HepG2 (cell line): ENCODE measurements at regions not wholly inside any gene's neighbourhood (a gene's known extent, or its start where the extent isn't known, plus 50 kb on each side); places are given as distances from the start of the nearest gene placed in this dataset.

Experiments used
- ATAC-seq: fragments of 200-7000 bp; cut with Tn5 transposase; 3 replicates; pipeline ENCODE4 v1.9.1; 2020; ENCODE audit warnings: mild to moderate bottlenecking, moderate library complexity
- BruUV-seq: library from RNA; stranded (reverse); fragments of 400-500 nt; replicated peaks from 2 replicates; lab custom pipeline; 2021; lab: Mats Ljungman, UMichigan
- CTCF ChIA-PET: fragments of 300-600 bp; formaldehyde crosslinking; extraction: SDS; loops from one replicate; lab custom pipeline; 2021; ENCODE audit warnings: low total read pairs, inconsistent platforms, low intra/inter-chr PET ratio; lab: Yijun Ruan, JAX
- POLR2A ChIA-PET: fragments of 350-600 bp; sonication (Branson Sonifier 250); formaldehyde crosslinking; loops from one replicate; lab custom pipeline; 2020; ENCODE audit warnings: antibody characterized with exemption, inconsistent platforms; lab: Yijun Ruan, JAX
- DNase-seq: peaks from one replicate; pipeline ENCODE4 v3.0.0-alpha.2; 2015; ENCODE audit warnings: low spot score
- FAIRE-seq: peaks from 3 replicates; lab custom pipeline; 2011; peaks lifted over from hg19 to GRCh38; lab: Jason Lieb, UNC
- H2AFZ ChIP-seq: one replicate; pipeline ENCODE4 v1.6.1; 2011; ENCODE audit warnings: low read length, inconsistent platforms
- H3K27ac ChIP-seq: fragments of 300-600 bp; 3 replicates; pipeline ENCODE4 v1.8.0; 2011; ENCODE audit warnings: mixed run types, mild to moderate bottlenecking, mixed read lengths, low read length, inconsistent platforms; ENCODE audit not compliant: insufficient read depth; ENCODE audit errors: extremely low read length
- H3K27me3 ChIP-seq, 2 experiments: fragments of 200-600 bp in 1 of 2; 2 replicates in 1 of 2; 3 replicates in 1 of 2; pipeline versions ENCODE4 v1.6.0 to v1.8.0; 2011; ENCODE audit warnings: low read length in 2 of 2, mild to moderate bottlenecking in 2 of 2, moderate library complexity in 2 of 2, inconsistent platforms in 1 of 2; ENCODE audit not compliant: insufficient read depth in 2 of 2, control insufficient read depth in 1 of 2
- H3K36me3 ChIP-seq, 2 experiments: fragments of 200-600 bp in 1 of 2; replicated peaks in 1 of 2; 2 replicates in 1 of 2; 3 replicates in 1 of 2; pipeline versions ENCODE4 v1.5.1 to v1.8.0; 2011; ENCODE audit warnings: low read length in 2 of 2, inconsistent platforms in 1 of 2; ENCODE audit not compliant: insufficient read depth in 2 of 2, control insufficient read depth in 1 of 2
- H3K4me1 ChIP-seq: 2 replicates; pipeline ENCODE4 v1.5.1; 2012; ENCODE audit warnings: low read length, inconsistent platforms; ENCODE audit not compliant: insufficient read depth
- H3K4me2 ChIP-seq: 2 replicates; pipeline ENCODE4 v1.6.0; 2011; ENCODE audit warnings: low read depth, low read length, inconsistent platforms
- H3K4me3 ChIP-seq, 3 experiments: fragments of 200-600 bp in 1 of 3; sonication (generic), shearing (Covaris generic) in 1 of 3; replicated peaks in 1 of 3; 2 replicates each; pipeline ENCODE4 v1.5.1; 2011 to 2016; ENCODE audit warnings: low read length in 3 of 3, inconsistent platforms in 2 of 3, low read depth in 2 of 3, mild to moderate bottlenecking in 2 of 3, control low read depth in 1 of 3, mixed read lengths in 1 of 3; ENCODE audit not compliant: insufficient read depth in 1 of 3
- H3K79me2 ChIP-seq: one replicate; pipeline ENCODE4 v1.6.1; 2011; ENCODE audit warnings: low read length, inconsistent platforms; ENCODE audit not compliant: insufficient read depth
- H3K9ac ChIP-seq: 2 replicates; pipeline ENCODE4 v1.6.0; 2011; ENCODE audit warnings: mild to moderate bottlenecking, low read depth, low read length, inconsistent platforms; ENCODE audit not compliant: insufficient read depth
- H3K9me3 ChIP-seq: 2 replicates; pipeline ENCODE4 v1.5.1; 2012; ENCODE audit warnings: mild to moderate bottlenecking, low read length
- H4K20me1 ChIP-seq: 2 replicates; pipeline ENCODE4 v1.6.0; 2011; ENCODE audit warnings: inconsistent platforms, mild to moderate bottlenecking, low read length, moderate library complexity; ENCODE audit not compliant: insufficient read depth
- AKAP8 ChIP-seq: sonication (generic); formaldehyde crosslinking; IDR thresholded peaks from 2 replicates; pipeline ENCODE4 v1.5.1; 2020; ENCODE audit warnings: mild to moderate bottlenecking, missing genetic modification reagents
- CHCHD3 ChIP-seq: sonication (generic); formaldehyde crosslinking; IDR thresholded peaks from 2 replicates; pipeline ENCODE4 v1.8.0; 2022; ENCODE audit warnings: mild to moderate bottlenecking, missing genetic modification reagents, moderate library complexity
- ETV6 ChIP-seq: sonication (generic); formaldehyde crosslinking; conservative IDR thresholded peaks from 2 replicates; pipeline ENCODE4 v1.4.0; 2020; ENCODE audit warnings: missing genetic modification reagents
- HOXD1 ChIP-seq: sonication (generic); formaldehyde crosslinking; IDR thresholded peaks from 2 replicates; pipeline ENCODE4 v1.5.0; 2020; ENCODE audit warnings: missing genetic modification reagents
- KDM5B ChIP-seq: sonication (generic); formaldehyde crosslinking; IDR thresholded peaks from 2 replicates; pipeline ENCODE4 v1.4.0; 2020; ENCODE audit warnings: missing genetic modification reagents, mild to moderate bottlenecking, borderline replicate concordance
- MEF2D ChIP-seq: sonication (generic); formaldehyde crosslinking; IDR thresholded peaks from 2 replicates; pipeline ENCODE4 v1.5.1; 2020; ENCODE audit warnings: mild to moderate bottlenecking, missing genetic modification reagents
- MTA3 ChIP-seq: sonication (generic); formaldehyde crosslinking; IDR thresholded peaks from 2 replicates; pipeline ENCODE4 v1.4.0; 2020; ENCODE audit warnings: missing genetic modification reagents
- NCOR1 ChIP-seq: fragments of 200-600 bp; sonication (generic); IDR thresholded peaks from 2 replicates; pipeline ENCODE4 v1.7.0; 2017; ENCODE audit warnings: antibody characterized with exemption, low read length, borderline replicate concordance
- U2AF2 ChIP-seq: fragments of 200-400 bp; formaldehyde crosslinking; IDR thresholded peaks from 2 replicates; pipeline ENCODE4 v1.6.1; 2017; ENCODE audit warnings: low read depth, mild to moderate bottlenecking, low read length
- ZNF263 ChIP-seq: sonication (generic); formaldehyde crosslinking; IDR thresholded peaks from 2 replicates; pipeline ENCODE4 v1.4.0; 2020; ENCODE audit warnings: missing genetic modification reagents
- ZNF883 ChIP-seq: sonication (generic); formaldehyde crosslinking; IDR thresholded peaks from 2 replicates; pipeline ENCODE4 v1.5.1; 2020; ENCODE audit warnings: mild to moderate bottlenecking, missing genetic modification reagents; ENCODE audit errors: not compliant biosample characterization
- WGBS: methylation state at CpG from one replicate; pipeline ENCODE4 v1.1.6; 2017; ENCODE audit warnings: low lambda C conversion rate; 5-methylcytosine and 5-hydroxymethylcytosine counted together
- in situ Hi-C: cut with HindIII; loops from 2 replicates; pipeline ENCODE4 v1.10.0; 2017; ENCODE audit warnings: low pct_unique_long_range_greater_than_20kb; ENCODE audit not compliant: extremely low pct_ligation_motif_present
- intact Hi-C: fragments of 100-400 bp; cut with micrococcal nuclease; formaldehyde crosslinking; loops from one replicate; pipeline ENCODE4 v1.10.0; 2022; ENCODE audit not compliant: unreplicated experiment

DNA sequence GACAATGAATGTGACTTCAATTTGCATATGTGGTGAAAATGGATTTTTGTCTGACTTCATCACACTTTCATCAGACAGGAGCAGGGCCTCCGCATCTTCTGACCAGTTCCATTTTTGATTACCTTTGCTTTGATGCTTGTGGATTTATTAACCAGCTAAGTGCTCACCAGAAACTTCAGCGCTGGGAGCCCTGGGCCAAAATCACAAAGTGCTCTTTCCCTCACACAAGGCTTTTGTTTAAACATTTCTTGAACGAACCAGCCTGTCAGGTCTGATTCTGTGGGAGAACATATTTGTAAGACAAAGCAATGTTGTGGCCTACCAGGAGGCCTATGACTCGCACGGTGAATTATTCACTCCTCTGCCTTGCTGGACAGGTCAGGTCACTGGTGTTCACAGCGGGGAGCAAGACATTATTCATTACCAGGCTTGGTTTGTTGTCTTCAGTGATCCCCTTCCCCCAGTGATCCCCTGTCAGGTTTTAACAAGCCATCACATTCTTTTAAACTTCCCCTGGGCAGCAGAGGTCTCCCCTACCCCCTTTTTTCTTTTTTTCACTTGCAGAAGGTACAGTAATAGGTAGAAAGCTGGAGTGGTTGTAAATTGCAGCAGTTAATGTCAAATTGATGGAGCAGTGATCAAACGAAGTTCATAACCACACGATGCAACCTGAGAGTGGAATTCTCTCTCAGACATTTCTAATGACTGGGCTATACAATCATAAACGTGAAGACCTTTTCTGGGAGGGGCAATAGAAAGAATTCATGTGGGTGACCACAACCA is 167.5 kb upstream of the PRICKLE1 start (continued):
- TF ChIP-seq ZNF263 (CRISPR knock-in tag), result no peak
- no peak for TF ChIP-seq ETV6
- TF ChIP-seq CHCHD3 (CRISPR knock-in tag), result no peak
- TF ChIP-seq ZNF883, result no peak
- TF ChIP-seq KDM5B (CRISPR knock-in tag), result no peak
- no peak for TF ChIP-seq MEF2D (CRISPR knock-in tag)
- no peak for TF ChIP-seq MTA3 (CRISPR knock-in tag)
- TF ChIP-seq, all 625 proteins: peak for 0

DNA sequence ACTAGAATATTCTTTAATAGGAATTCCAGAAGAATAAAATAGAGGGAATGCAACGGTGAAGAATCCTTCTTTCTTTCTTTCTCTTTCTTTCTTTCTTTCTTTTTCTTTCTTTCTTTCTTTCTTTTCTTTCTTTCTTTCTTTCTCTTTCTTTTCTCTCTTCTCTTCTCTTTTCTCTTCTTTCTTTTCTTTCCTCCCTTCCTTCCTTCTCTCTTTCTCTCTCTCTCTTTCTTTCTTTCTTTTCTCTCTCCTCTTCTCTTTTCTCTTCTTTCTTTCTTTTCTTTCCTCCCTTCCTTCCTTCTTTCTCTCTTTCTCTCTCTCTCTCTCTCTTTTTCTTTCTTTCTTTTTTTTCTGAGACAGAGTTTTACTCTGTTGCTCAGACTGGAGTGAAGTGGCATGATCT is 160.8 kb upstream of the PRICKLE1 start:
- CTCF ChIA-PET, result no interaction called here
- POLR2A ChIA-PET, result no interaction called here
- in situ Hi-C loops, result no loop called here
- no peak overlapping the region for H3K9ac ChIP-seq
- H3K4me3 ChIP-seq, result no peak overlapping the region
- no TSS peak for BruUV-seq
- ATAC-seq, result no peak
- WGBS, result 0% methylated on average over 1 of the region's 1 CpG
- TF ChIP-seq AKAP8 (CRISPR knock-in tag), result no peak
- no peak for TF ChIP-seq NCOR1
- TF ChIP-seq U2AF2, result 0 out of 2 replicates have a peak, but pooled peaks have one; percentile 64
- no peak for TF ChIP-seq HOXD1 (CRISPR knock-in tag)
- TF ChIP-seq, all 625 proteins: peak for 1
- Histone ChIP-seq H3K27me3 (no peaks in the 10 kb centered on the region; a peak in 1 of 5 replicates), H3K4me2 (no peak overlapping the region), H3K9me3 (peaks cover 20% of the 10 kb centered on the region), H4K20me1 (no peaks in the 10 kb centered on the region), H2AFZ (no peak overlapping the region), H3K36me3 (no peaks in the 10 kb centered on the region), H3K79me2 (no peaks in the 10 kb centered on the region), H3K4me1 (no peaks in the 10 kb centered on the region), H3K27ac (no peak overlapping the region)
- no peak for FAIRE-seq
- intact Hi-C loops, result no loop called here
- no peak for DNase-seq
